Astrocyte (in vitro differentiated cells and primary cell): ENCODE measurements at regions not wholly inside any gene's neighbourhood (a gene's known extent, or its start where the extent isn't known, plus 50 kb on each side); places are given as distances from the start of the nearest gene placed in this dataset.

ENCODE experiments used
- DNase-seq: peaks from one replicate; pipeline ENCODE4 v3.0.0-alpha.2; 2010; ENCODE audit warnings: low read depth
- FAIRE-seq: peaks from 2 replicates; lab custom pipeline; 2011; peaks lifted over from hg19 to GRCh38; lab: Jason Lieb, UNC
- H2AFZ ChIP-seq: 2 replicates; pipeline ENCODE4 v1.6.0; 2012; ENCODE audit warnings: low read depth, low read length, inconsistent platforms
- H3K27ac ChIP-seq: 2 replicates; pipeline ENCODE4 v1.5.1; 2011; ENCODE audit warnings: low read depth, low read length, inconsistent platforms
- H3K27me3 ChIP-seq: 2 replicates; pipeline ENCODE4 v1.6.0; 2011; ENCODE audit warnings: low read length, inconsistent platforms; ENCODE audit not compliant: insufficient read depth
- H3K36me3 ChIP-seq: 2 replicates; pipeline ENCODE4 v1.5.1; 2011; ENCODE audit warnings: low read length, inconsistent platforms; ENCODE audit not compliant: insufficient read depth
- H3K4me1 ChIP-seq: 2 replicates; pipeline ENCODE4 v1.5.1; 2011; ENCODE audit warnings: low read length, inconsistent platforms; ENCODE audit not compliant: insufficient read depth
- H3K4me2 ChIP-seq: 2 replicates; pipeline ENCODE4 v1.6.0; 2012; ENCODE audit warnings: low read length, inconsistent platforms
- H3K4me3 ChIP-seq: 2 replicates; pipeline ENCODE4 v1.5.1; 2011; ENCODE audit warnings: low read depth, mild to moderate bottlenecking, low read length, inconsistent platforms; ENCODE audit not compliant: insufficient read depth
- H3K79me2 ChIP-seq: 2 replicates; pipeline ENCODE4 v1.6.0; 2012; ENCODE audit warnings: mild to moderate bottlenecking, low read length, inconsistent platforms; ENCODE audit not compliant: insufficient read depth
- H3K9ac ChIP-seq: 2 replicates; pipeline ENCODE4 v1.6.0; 2012; ENCODE audit warnings: mild to moderate bottlenecking, low read length, inconsistent platforms
- H3K9me3 ChIP-seq: 2 replicates; pipeline ENCODE4 v1.5.1; 2012; ENCODE audit warnings: low read depth, mild to moderate bottlenecking, low read length, inconsistent platforms; ENCODE audit not compliant: insufficient read depth
- H4K20me1 ChIP-seq: 2 replicates; pipeline ENCODE4 v1.6.0; 2012; ENCODE audit warnings: low read length, inconsistent platforms; ENCODE audit not compliant: insufficient read depth
- H3K27ac Mint-ChIP-seq: one replicate; pipeline ENCODE4 v1.8.0; 2021; ENCODE audit warnings: mild to moderate bottlenecking, mixed read lengths; ENCODE audit not compliant: unreplicated experiment
- H3K27me3 Mint-ChIP-seq: one replicate; pipeline ENCODE4 v1.8.0; 2021; ENCODE audit warnings: low read depth, mixed read lengths; ENCODE audit not compliant: unreplicated experiment
- H3K36me3 Mint-ChIP-seq: one replicate; pipeline ENCODE4 v1.8.0; 2021; ENCODE audit warnings: low read depth, mixed read lengths; ENCODE audit not compliant: unreplicated experiment
- H3K4me1 Mint-ChIP-seq: one replicate; pipeline ENCODE4 v1.8.0; 2021; ENCODE audit warnings: low read depth, mixed read lengths; ENCODE audit not compliant: unreplicated experiment
- H3K4me3 Mint-ChIP-seq: one replicate; pipeline ENCODE4 v1.8.0; 2021; ENCODE audit warnings: mild to moderate bottlenecking, moderate library complexity, mixed read lengths; ENCODE audit not compliant: unreplicated experiment
- H3K9me3 Mint-ChIP-seq: one replicate; pipeline ENCODE4 v1.8.0; 2021; ENCODE audit warnings: mild to moderate bottlenecking, mixed read lengths; ENCODE audit not compliant: unreplicated experiment
- EZH2 ChIP-seq: IDR thresholded peaks from 2 replicates; pipeline ENCODE4 v1.6.1; 2012; ENCODE audit warnings: mild to moderate bottlenecking, low read length, inconsistent platforms; ENCODE audit not compliant: insufficient read depth
- TF ChIP-seq, protein P1 (sequence below): IDR thresholded peaks from 2 replicates; pipeline ENCODE4 v1.5.1; 2011; ENCODE audit warnings: low read depth, mild to moderate bottlenecking, inconsistent platforms, low read length, moderate library complexity; ENCODE audit not compliant: insufficient read depth

- Mint-ChIP-seq H3K4me3 (no peak overlapping the region), H3K9me3 (no peaks in the 10 kb centered on the region), H3K27ac (no peak overlapping the region), H3K4me1 (no peaks in the 10 kb centered on the region), H3K27me3 (no peaks in the 10 kb centered on the region), H3K36me3 (no peaks in the 10 kb centered on the region)
- Histone ChIP-seq H3K27ac (no peak overlapping the region), H3K79me2 (no peaks in the 10 kb centered on the region), H3K4me1 (no peaks in the 10 kb centered on the region), H3K9ac (no peak overlapping the region), H3K27me3 (no peaks in the 10 kb centered on the region), H3K4me2 (no peak overlapping the region), H4K20me1 (no peaks in the 10 kb centered on the region), H2AFZ (no peak overlapping the region), H3K36me3 (no peaks in the 10 kb centered on the region), H3K9me3 (no peaks in the 10 kb centered on the region), H3K4me3 (no peak overlapping the region)
- DNase-seq (no peak), FAIRE-seq (no peak)
- TF ChIP-seq EZH2 = no peak
- TF ChIP-seq, protein P1, sequence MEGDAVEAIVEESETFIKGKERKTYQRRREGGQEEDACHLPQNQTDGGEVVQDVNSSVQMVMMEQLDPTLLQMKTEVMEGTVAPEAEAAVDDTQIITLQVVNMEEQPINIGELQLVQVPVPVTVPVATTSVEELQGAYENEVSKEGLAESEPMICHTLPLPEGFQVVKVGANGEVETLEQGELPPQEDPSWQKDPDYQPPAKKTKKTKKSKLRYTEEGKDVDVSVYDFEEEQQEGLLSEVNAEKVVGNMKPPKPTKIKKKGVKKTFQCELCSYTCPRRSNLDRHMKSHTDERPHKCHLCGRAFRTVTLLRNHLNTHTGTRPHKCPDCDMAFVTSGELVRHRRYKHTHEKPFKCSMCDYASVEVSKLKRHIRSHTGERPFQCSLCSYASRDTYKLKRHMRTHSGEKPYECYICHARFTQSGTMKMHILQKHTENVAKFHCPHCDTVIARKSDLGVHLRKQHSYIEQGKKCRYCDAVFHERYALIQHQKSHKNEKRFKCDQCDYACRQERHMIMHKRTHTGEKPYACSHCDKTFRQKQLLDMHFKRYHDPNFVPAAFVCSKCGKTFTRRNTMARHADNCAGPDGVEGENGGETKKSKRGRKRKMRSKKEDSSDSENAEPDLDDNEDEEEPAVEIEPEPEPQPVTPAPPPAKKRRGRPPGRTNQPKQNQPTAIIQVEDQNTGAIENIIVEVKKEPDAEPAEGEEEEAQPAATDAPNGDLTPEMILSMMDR = no peak
Observed at GRCh38 chr2:116513991-116514390, 1300.5 kb upstream of the DDX18 start.

GRCh38 chr2:116517936-116518335 lies 1296.6 kb upstream of the DDX18 start:
- TF ChIP-seq, protein P1 = no peak
- no peak for TF ChIP-seq EZH2
- no peak overlapping the region for H2AFZ ChIP-seq

DNA sequence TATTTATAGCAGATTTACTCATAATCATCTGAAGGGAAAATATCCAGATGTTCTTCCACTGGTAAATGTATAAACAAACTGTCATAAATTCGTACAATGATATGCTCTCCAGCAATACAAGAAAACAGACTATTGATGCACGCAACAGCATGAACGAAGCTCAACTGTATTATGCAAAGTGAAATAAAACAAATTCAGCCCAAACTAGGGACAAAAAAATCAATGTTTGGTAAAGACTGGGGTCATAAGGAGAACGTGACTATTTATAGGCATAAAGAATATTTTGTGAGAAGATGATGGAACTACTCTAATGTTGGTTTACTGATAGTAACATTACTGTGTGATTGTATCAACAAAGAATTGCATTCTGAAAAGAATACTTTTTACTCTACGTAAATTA lies 1276.7 kb upstream of the DDX18 start:
- no peak overlapping the region for H3K27ac ChIP-seq
- FAIRE-seq = no peak
- no peaks in the 10 kb centered on the region for H3K4me1 Mint-ChIP-seq
- no peaks in the 10 kb centered on the region for H3K27me3 ChIP-seq
- no peaks in the 10 kb centered on the region for H3K79me2 ChIP-seq
- H3K27ac Mint-ChIP-seq = no peak overlapping the region
- no peak overlapping the region for H3K4me3 Mint-ChIP-seq
- no peaks in the 10 kb centered on the region for H3K4me1 ChIP-seq
- TF ChIP-seq, protein P1 = no peak
- TF ChIP-seq EZH2 = no peak
- no peak for DNase-seq
- H3K9ac ChIP-seq = no peak overlapping the region
- no peaks in the 10 kb centered on the region for H3K27me3 Mint-ChIP-seq
- no peaks in the 10 kb centered on the region for H3K36me3 ChIP-seq
- H3K4me3 ChIP-seq = no peak overlapping the region
- no peak overlapping the region for H2AFZ ChIP-seq
- H4K20me1 ChIP-seq = no peaks in the 10 kb centered on the region
- peaks cover 8% of the 10 kb centered on the region for H3K9me3 Mint-ChIP-seq
- H3K36me3 Mint-ChIP-seq = no peaks in the 10 kb centered on the region
- no peak overlapping the region for H3K4me2 ChIP-seq
- peaks cover 3% of the 10 kb centered on the region for H3K9me3 ChIP-seq

More at GRCh38 chr2:116517936-116518335, 1296.6 kb upstream of the DDX18 start:
- no peaks in the 10 kb centered on the region for H3K36me3 ChIP-seq
- FAIRE-seq = no peak
- H3K27ac ChIP-seq = no peak overlapping the region
- Mint-ChIP-seq H3K9me3 (peaks cover 2% of the 10 kb centered on the region), H3K4me1 (no peaks in the 10 kb centered on the region), H3K27ac (no peak overlapping the region), H3K36me3 (no peaks in the 10 kb centered on the region), H3K4me3 (no peak overlapping the region), H3K27me3 (peaks cover 2% of the 10 kb centered on the region)
- H4K20me1 ChIP-seq = no peaks in the 10 kb centered on the region
- H3K4me1 ChIP-seq = no peaks in the 10 kb centered on the region
- no peak overlapping the region for H3K4me3 ChIP-seq
- no peaks in the 10 kb centered on the region for H3K9me3 ChIP-seq
- DNase-seq = no peak
- no peak overlapping the region for H3K9ac ChIP-seq
- H3K79me2 ChIP-seq = no peaks in the 10 kb centered on the region
- H3K27me3 ChIP-seq = no peaks in the 10 kb centered on the region
- no peak overlapping the region for H3K4me2 ChIP-seq
